ENCODE measurements at regions not wholly inside any gene's neighbourhood (a gene's known extent, or its start where the extent isn't known, plus 50 kb on each side); places are given as distances from the start of the nearest gene placed in this dataset.

GRCh38 chr15:70269991-70270751 lies 172.5 kb upstream of the TLE3 start:
- DNase-seq (ENCODE audit: low read depth in 2 of 3, low spot score in 1 of 3): no peak

DNA sequence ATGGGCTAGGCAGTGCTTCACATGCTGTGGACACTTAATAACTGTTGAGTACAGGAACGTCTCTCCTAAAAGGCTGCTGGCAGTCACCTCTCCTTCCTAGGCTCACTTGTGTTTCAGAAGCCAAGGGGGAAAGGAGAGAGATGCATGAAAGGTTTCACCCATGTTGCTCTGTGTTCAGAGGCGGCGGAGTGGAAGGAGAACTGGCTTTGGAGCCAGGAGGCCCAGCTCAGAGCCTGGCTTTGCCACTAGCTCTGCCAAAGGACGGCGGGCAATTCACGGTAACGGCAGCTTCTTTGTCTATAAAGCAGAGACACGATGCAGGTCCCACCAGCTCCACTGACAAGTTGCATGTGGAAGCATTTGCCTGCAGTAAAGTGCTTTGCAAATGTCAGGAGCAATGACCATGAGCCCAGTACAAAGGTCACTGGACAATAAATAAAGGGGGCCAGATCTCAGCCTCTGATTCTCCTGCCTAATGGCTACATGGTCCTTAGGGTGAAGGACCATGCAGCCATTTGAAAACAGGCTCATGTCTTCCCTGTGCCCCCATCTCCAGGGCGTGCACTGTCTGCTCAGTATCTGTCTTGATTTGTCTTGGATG lies 171.7 kb upstream of the TLE3 start:
- no peak for DNase-seq (ENCODE audit: low read depth in 2 of 3, low spot score in 1 of 3)

DNA sequence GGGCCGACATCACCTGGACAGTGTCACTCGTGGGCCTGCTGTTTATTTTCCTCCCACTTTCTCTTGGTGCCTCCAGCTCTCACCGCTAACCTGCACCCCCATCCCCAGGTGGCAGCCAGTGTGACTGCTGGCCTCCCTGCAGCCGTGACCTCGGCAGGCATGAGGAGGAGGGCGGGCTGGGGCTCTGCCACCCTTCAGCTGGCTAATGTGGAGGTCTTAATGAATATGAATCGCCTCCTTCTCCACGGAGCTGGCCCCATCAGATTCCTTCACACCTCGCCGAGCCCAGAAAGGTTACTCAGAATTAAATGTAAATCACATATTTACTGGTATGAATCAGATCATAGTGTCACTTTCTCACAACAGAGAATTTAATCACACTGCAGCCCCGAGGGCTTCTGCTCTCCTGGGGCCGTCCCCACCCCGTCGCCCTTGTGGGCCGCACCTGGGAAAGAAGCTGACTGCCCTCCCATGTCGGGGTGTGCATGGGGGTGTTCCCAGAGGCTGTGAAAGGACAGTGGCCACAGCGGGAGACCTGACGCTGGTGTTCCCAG lies 171.1 kb upstream of the TLE3 start:
- no peak for DNase-seq (ENCODE audit: low read depth in 2 of 3, low spot score in 1 of 3)

DNA sequence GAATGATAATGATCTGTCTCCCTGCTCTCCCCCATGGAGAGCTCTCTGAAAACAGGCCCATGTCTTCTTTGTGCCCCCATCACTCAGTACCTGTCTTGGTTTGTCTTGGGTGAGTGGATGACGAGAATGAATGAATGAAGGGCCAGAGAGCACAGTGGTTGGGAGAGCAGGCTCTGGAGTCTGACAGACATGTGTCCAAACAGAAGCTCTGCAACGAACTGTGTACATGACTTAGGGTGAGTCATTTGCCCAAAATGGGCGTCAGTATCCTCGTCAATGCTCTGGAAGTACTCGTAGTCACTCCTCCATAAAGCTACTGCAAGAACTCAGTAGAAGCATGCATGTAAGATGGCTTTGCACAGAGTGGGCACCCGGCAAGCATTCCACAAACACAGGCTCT lies 170.2 kb upstream of the TLE3 start:
- no peak for DNase-seq (ENCODE audit: low read depth in 2 of 3, low spot score in 1 of 3)

DNA sequence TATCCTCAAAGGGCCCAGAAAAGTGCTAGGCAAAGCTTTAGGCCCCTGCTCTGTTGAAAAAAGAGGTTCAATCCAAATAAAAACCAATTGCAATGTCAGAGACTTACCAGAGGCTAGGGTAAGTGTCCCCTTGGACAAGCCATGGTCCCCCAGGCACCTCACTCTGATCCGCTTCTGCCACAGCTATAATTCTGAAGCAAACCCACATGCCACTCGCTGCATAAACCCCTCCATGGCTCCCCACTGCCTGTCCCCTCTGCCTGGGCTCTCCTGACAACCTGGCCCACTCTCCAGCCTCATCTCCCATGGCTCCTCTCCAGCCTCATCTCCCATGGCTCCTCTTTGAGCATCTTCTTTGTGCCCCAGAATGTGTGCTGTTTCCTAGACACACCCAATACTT lies 169.6 kb upstream of the TLE3 start:
- no peak for DNase-seq (ENCODE audit: low read depth in 2 of 3, low spot score in 1 of 3)

DNA sequence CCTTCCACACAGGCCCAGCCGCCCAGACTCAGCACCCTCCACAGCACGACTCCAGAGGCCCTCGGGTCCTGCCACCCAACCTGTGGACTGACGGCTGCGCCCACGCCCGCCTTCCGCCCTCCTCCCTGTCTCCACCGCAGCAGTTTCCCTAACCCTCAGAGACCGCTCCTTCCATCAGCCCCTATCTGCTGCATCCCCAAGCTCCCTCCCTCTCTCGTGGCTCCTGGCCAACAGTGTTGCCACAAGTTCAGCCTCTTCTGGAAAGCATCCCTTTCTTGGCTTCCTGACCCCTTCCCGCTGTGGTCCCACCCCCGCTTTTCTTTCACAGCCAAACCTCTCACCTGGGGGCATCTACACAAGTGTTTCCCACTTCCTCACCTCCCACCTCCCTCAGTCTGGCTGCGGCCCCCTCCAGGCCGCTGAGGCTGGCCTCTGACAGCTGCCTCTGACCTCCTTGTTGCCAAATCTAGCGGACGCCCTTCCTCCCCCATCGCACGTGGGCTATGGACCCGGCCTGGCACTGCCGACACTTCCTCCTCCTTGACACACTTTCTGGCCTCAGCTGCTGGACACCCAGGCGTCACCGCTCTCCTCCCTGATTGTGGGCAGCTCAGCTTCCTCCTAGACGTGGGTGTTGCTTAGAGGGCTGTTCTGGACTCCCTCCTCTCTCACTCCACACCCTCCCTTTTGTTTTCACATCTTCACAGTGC lies 168.8 kb upstream of the TLE3 start:
- no peak for DNase-seq (ENCODE audit: low read depth in 2 of 3, low spot score in 1 of 3)

- DNase-seq (ENCODE audit: low read depth in 2 of 3, low spot score in 1 of 3): no peak
Measured at GRCh38 chr15:70265986-70266385, 168.3 kb upstream of the TLE3 start.

DNA sequence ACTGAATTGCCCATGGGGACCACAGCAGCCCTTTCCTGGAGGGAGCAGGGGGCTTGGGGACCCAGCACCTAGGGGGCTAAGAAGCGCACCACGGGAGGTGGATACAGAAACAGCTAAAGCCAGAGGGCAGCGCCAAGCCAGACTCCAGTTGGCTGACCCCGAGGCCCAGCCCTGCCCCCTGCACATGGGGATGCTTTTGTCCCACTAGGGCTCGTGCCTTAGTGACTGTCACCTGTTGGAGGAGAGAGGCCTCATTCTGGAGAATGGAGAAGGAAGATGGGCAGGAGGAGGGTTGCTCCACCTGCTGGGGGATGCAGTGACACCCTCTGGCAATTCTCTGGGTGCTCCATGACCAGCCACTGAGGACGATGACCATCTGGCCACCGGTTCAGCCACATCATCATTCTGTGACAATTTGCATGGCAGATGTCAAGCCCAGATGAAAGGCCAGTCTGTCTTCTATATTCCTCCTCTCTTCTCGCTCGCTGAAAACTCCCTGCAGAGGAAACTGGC lies 167.8 kb upstream of the TLE3 start:
- DNase-seq (ENCODE audit: low read depth in 2 of 3, low spot score in 1 of 3): no peak

- no peak for DNase-seq (ENCODE audit: low read depth in 2 of 3, low spot score in 1 of 3)
Measured at GRCh38 chr15:70264738-70265465, 167.2 kb upstream of the TLE3 start.

- no peak for DNase-seq (ENCODE audit: low read depth in 2 of 3, low spot score in 1 of 3)
Measured at GRCh38 chr15:70264014-70264582, 166.4 kb upstream of the TLE3 start.

- DNase-seq (ENCODE audit: low read depth in 2 of 3, low spot score in 1 of 3): no peak
Measured at GRCh38 chr15:70262591-70263274, 165.0 kb upstream of the TLE3 start.

DNA sequence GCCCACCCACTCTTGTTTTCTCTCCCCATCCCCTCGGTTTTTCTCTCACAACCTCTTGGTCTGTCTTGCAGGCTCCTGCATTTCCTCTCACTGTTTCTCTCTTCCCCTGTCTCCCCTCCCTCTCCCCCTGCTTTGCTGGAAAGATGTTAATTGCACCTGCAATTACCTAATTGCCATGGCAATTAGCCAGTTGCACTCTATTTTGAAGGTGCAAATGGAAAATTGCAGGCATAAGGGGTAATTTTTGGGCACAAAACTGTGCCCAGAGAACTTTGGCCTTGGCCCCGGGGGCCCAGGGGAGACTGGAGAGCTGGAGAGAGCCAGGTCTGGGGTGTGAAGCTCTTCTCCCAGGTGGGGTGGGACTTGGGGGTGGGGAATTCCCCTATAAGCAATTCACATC lies 164.5 kb upstream of the TLE3 start:
- DNase-seq (ENCODE audit: low read depth in 2 of 3, low spot score in 1 of 3): no peak

- no peak for DNase-seq (ENCODE audit: low read depth in 2 of 3, low spot score in 1 of 3)
Measured at GRCh38 chr15:70261083-70261482, 163.4 kb upstream of the TLE3 start.

- DNase-seq (ENCODE audit: low read depth in 2 of 3, low spot score in 1 of 3): no peak
Measured at GRCh38 chr15:70260580-70260979, 162.9 kb upstream of the TLE3 start.

DNA sequence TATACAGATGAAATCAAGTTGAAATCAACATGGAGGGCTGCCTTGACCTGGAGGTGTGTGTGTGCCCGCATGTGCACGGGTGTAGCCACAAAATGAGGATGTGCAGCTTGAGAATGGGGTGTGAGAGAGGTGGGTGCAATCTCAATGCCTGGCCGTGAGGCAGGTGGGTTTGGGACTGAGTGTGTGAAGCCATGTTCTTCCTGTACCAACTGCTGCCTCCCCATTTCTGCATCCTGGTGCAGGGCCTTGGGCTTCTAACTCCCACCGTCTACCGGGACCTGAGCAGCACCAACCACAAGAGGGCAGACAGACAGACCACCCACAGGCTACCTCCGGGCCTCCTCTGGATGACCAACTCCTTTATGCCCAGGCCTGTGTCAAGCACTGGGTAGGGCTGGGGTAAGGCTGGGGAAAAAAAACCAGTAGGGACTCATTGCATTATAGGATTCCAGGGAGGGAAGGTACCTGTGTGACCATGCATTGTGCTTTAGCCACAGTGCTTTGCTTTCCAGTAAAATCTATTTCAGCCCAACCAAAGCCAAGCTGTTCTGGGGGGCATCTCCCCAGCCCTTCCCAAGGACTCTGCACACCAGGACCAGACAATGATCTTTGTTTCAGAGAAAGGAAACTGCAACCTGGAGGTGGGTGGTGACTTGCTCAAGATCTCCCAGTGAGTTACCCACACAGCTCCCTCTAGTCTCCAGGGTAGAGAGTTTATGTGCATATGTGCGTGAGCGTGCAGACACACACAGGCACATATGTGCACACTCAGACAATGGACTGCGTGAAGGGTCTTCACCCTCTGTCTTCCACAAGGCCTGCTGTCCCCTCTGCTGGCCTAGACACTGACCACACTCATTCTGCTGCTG lies 162.2 kb upstream of the TLE3 start:
- no peak for DNase-seq (ENCODE audit: low read depth in 2 of 3, low spot score in 1 of 3)

- DNase-seq (ENCODE audit: low read depth in 2 of 3, low spot score in 1 of 3): no peak
Measured at GRCh38 chr15:70259028-70259424, 161.3 kb upstream of the TLE3 start.

- peak; percentile 67 to 78 (median 78) for DNase-seq (ENCODE audit: low read depth in 2 of 3, low spot score in 1 of 3)
Measured at GRCh38 chr15:70258369-70259027, 160.8 kb upstream of the TLE3 start.

- DNase-seq (ENCODE audit: low read depth in 2 of 3, low spot score in 1 of 3): no peak
Measured at GRCh38 chr15:70257573-70258248, 160.0 kb upstream of the TLE3 start.

All from stimulated activated CD4-positive, alpha-beta T cell treated with anti-CD3 and anti-CD28 coated beads, Interleukin-12 subunit alpha, Interleukin-12 subunit beta, amount 100 ng/mL, for 48 hours (primary cell).